ENCODE measurements at regions not wholly inside any gene's neighbourhood (a gene's known extent, or its start where the extent isn't known, plus 50 kb on each side); places are given as distances from the start of the nearest gene placed in this dataset.
A peak's percentile ranks its signal among the peaks of the same experiment; 100 is the strongest.

- Histone ChIP-seq H3K79me2 (ENCODE audit: control insufficient read depth, insufficient read depth, low read length, unreplicated experiment) (no peaks in the 10 kb centered on the region), H3K36me3 (ENCODE audit: insufficient read depth, low read length) (no peaks in the 10 kb centered on the region), H3K27me3 (ENCODE audit: insufficient read depth, low read length) (no peaks in the 10 kb centered on the region), H3K27ac (ENCODE audit: low read depth, low read length) (no peak overlapping the region), H2AFZ (ENCODE audit: low read length, unreplicated experiment) (no peak overlapping the region), H3K4me3 (ENCODE audit: low read depth, low read length) (no peak overlapping the region), H3K4me1 (ENCODE audit: control insufficient read depth, insufficient read depth, low read length, unreplicated experiment) (no peaks in the 10 kb centered on the region)
Observed at GRCh38 chr4:123661080-123661737, 264.6 kb downstream of the SPRY1 start.

GRCh38 chr4:123662827-123663226 lies 266.2 kb downstream of the SPRY1 start:
- H3K27me3 ChIP-seq (ENCODE audit: insufficient read depth, low read length): no peaks in the 10 kb centered on the region
- no peaks in the 10 kb centered on the region for H3K79me2 ChIP-seq (ENCODE audit: control insufficient read depth, insufficient read depth, low read length, unreplicated experiment)
- no peak overlapping the region for H2AFZ ChIP-seq (ENCODE audit: low read length, unreplicated experiment)
- H3K4me1 ChIP-seq (ENCODE audit: control insufficient read depth, insufficient read depth, low read length, unreplicated experiment): no peaks in the 10 kb centered on the region
- H3K36me3 ChIP-seq (ENCODE audit: insufficient read depth, low read length): no peaks in the 10 kb centered on the region
- no peak overlapping the region for H3K4me3 ChIP-seq (ENCODE audit: low read depth, low read length)
- H3K27ac ChIP-seq (ENCODE audit: low read depth, low read length): no peak overlapping the region

GRCh38 chr4:123666486-123666885 lies 269.9 kb downstream of the SPRY1 start:
- Histone ChIP-seq H2AFZ (ENCODE audit: low read length, unreplicated experiment) (no peak overlapping the region), H3K79me2 (ENCODE audit: control insufficient read depth, insufficient read depth, low read length, unreplicated experiment) (no peaks in the 10 kb centered on the region), H3K27ac (ENCODE audit: low read depth, low read length) (no peak overlapping the region), H3K27me3 (ENCODE audit: insufficient read depth, low read length) (no peaks in the 10 kb centered on the region), H3K4me3 (ENCODE audit: low read depth, low read length) (no peak overlapping the region), H3K4me1 (ENCODE audit: control insufficient read depth, insufficient read depth, low read length, unreplicated experiment) (no peaks in the 10 kb centered on the region), H3K36me3 (ENCODE audit: insufficient read depth, low read length) (no peaks in the 10 kb centered on the region)

GRCh38 chr4:123667496-123667895 lies 270.9 kb downstream of the SPRY1 start:
- Histone ChIP-seq H3K27ac (ENCODE audit: low read depth, low read length) (peak overlapping the region; percentile 61), H3K79me2 (ENCODE audit: control insufficient read depth, insufficient read depth, low read length, unreplicated experiment) (no peaks in the 10 kb centered on the region), H3K36me3 (ENCODE audit: insufficient read depth, low read length) (no peaks in the 10 kb centered on the region), H2AFZ (ENCODE audit: low read length, unreplicated experiment) (no peak overlapping the region), H3K4me1 (ENCODE audit: control insufficient read depth, insufficient read depth, low read length, unreplicated experiment) (no peaks in the 10 kb centered on the region), H3K27me3 (ENCODE audit: insufficient read depth, low read length) (no peaks in the 10 kb centered on the region), H3K4me3 (ENCODE audit: low read depth, low read length) (no peak overlapping the region)

- Histone ChIP-seq H3K4me1 (ENCODE audit: control insufficient read depth, insufficient read depth, low read length, unreplicated experiment) (peaks cover 4% of the 10 kb centered on the region), H3K4me3 (ENCODE audit: low read depth, low read length) (no peak overlapping the region), H2AFZ (ENCODE audit: low read length, unreplicated experiment) (no peak overlapping the region), H3K36me3 (ENCODE audit: insufficient read depth, low read length) (no peaks in the 10 kb centered on the region), H3K27me3 (ENCODE audit: insufficient read depth, low read length) (no peaks in the 10 kb centered on the region), H3K79me2 (ENCODE audit: control insufficient read depth, insufficient read depth, low read length, unreplicated experiment) (no peaks in the 10 kb centered on the region), H3K27ac (ENCODE audit: low read depth, low read length) (peak overlapping the region; percentile 49)
Observed at GRCh38 chr4:123667991-123668390, 271.4 kb downstream of the SPRY1 start.

GRCh38 chr4:123671636-123672404 lies 275.2 kb downstream of the SPRY1 start:
- Histone ChIP-seq H3K79me2 (ENCODE audit: control insufficient read depth, insufficient read depth, low read length, unreplicated experiment) (no peaks in the 10 kb centered on the region), H3K4me1 (ENCODE audit: control insufficient read depth, insufficient read depth, low read length, unreplicated experiment) (peaks cover 8% of the 10 kb centered on the region), H3K36me3 (ENCODE audit: insufficient read depth, low read length) (no peaks in the 10 kb centered on the region), H3K27ac (ENCODE audit: low read depth, low read length) (no peak overlapping the region), H3K27me3 (ENCODE audit: insufficient read depth, low read length) (no peaks in the 10 kb centered on the region), H2AFZ (ENCODE audit: low read length, unreplicated experiment) (no peak overlapping the region), H3K4me3 (ENCODE audit: low read depth, low read length) (no peak overlapping the region)

GRCh38 chr4:123672987-123673386 lies 276.4 kb downstream of the SPRY1 start:
- Histone ChIP-seq H3K4me3 (ENCODE audit: low read depth, low read length) (no peak overlapping the region), H3K36me3 (ENCODE audit: insufficient read depth, low read length) (no peaks in the 10 kb centered on the region), H3K27me3 (ENCODE audit: insufficient read depth, low read length) (no peaks in the 10 kb centered on the region), H3K27ac (ENCODE audit: low read depth, low read length) (no peak overlapping the region), H2AFZ (ENCODE audit: low read length, unreplicated experiment) (no peak overlapping the region), H3K4me1 (ENCODE audit: control insufficient read depth, insufficient read depth, low read length, unreplicated experiment) (peaks cover 8% of the 10 kb centered on the region), H3K79me2 (ENCODE audit: control insufficient read depth, insufficient read depth, low read length, unreplicated experiment) (no peaks in the 10 kb centered on the region)

- no peaks in the 10 kb centered on the region for H3K36me3 ChIP-seq (ENCODE audit: insufficient read depth, low read length)
- no peak overlapping the region for H2AFZ ChIP-seq (ENCODE audit: low read length, unreplicated experiment)
- no peaks in the 10 kb centered on the region for H3K79me2 ChIP-seq (ENCODE audit: control insufficient read depth, insufficient read depth, low read length, unreplicated experiment)
- no peaks in the 10 kb centered on the region for H3K27me3 ChIP-seq (ENCODE audit: insufficient read depth, low read length)
- H3K27ac ChIP-seq (ENCODE audit: low read depth, low read length): no peak overlapping the region
- H3K4me1 ChIP-seq (ENCODE audit: control insufficient read depth, insufficient read depth, low read length, unreplicated experiment): peaks cover 8% of the 10 kb centered on the region
- H3K4me3 ChIP-seq (ENCODE audit: low read depth, low read length): no peak overlapping the region
Observed at GRCh38 chr4:123673971-123674370, 277.4 kb downstream of the SPRY1 start.

GRCh38 chr4:123674762-123675465 lies 278.3 kb downstream of the SPRY1 start:
- Histone ChIP-seq H2AFZ (ENCODE audit: low read length, unreplicated experiment) (no peak overlapping the region), H3K4me3 (ENCODE audit: low read depth, low read length) (no peak overlapping the region), H3K79me2 (ENCODE audit: control insufficient read depth, insufficient read depth, low read length, unreplicated experiment) (no peaks in the 10 kb centered on the region), H3K36me3 (ENCODE audit: insufficient read depth, low read length) (no peaks in the 10 kb centered on the region), H3K27ac (ENCODE audit: low read depth, low read length) (no peak overlapping the region), H3K27me3 (ENCODE audit: insufficient read depth, low read length) (no peaks in the 10 kb centered on the region), H3K4me1 (ENCODE audit: control insufficient read depth, insufficient read depth, low read length, unreplicated experiment) (peaks cover 8% of the 10 kb centered on the region)

GRCh38 chr4:123675567-123675966 lies 279.0 kb downstream of the SPRY1 start:
- Histone ChIP-seq H3K27me3 (ENCODE audit: insufficient read depth, low read length) (no peaks in the 10 kb centered on the region), H2AFZ (ENCODE audit: low read length, unreplicated experiment) (peak overlapping the region; percentile 20), H3K36me3 (ENCODE audit: insufficient read depth, low read length) (no peaks in the 10 kb centered on the region), H3K27ac (ENCODE audit: low read depth, low read length) (no peak overlapping the region), H3K4me3 (ENCODE audit: low read depth, low read length) (no peak overlapping the region), H3K79me2 (ENCODE audit: control insufficient read depth, insufficient read depth, low read length, unreplicated experiment) (no peaks in the 10 kb centered on the region), H3K4me1 (ENCODE audit: control insufficient read depth, insufficient read depth, low read length, unreplicated experiment) (peaks cover 8% of the 10 kb centered on the region)
